ENCODE measurements at regions not wholly inside any gene's neighbourhood (a gene's known extent, or its start where the extent isn't known, plus 50 kb on each side); places are given as distances from the start of the nearest gene placed in this dataset.

- Histone ChIP-seq H3K4me2 (ENCODE audit: low read length) (no peak overlapping the region), H3K4me1 (ENCODE audit: insufficient read depth, low read length, severe bottlenecking) (peaks cover 5% of the 10 kb centered on the region), H3K27me3 (ENCODE audit: insufficient read depth, low read length) (no peaks in the 10 kb centered on the region), H3K27ac (ENCODE audit: low read depth, low read length, poor library complexity, severe bottlenecking) (no peak overlapping the region), H3K79me2 (ENCODE audit: insufficient read depth, low read length) (no peaks in the 10 kb centered on the region), H3K4me3 (ENCODE audit: low read depth, low read length, poor library complexity, severe bottlenecking) (no peak overlapping the region), H2AFZ (ENCODE audit: low read length) (no peak overlapping the region), H4K20me1 (ENCODE audit: insufficient read depth, low read length) (no peaks in the 10 kb centered on the region), H3K9ac (ENCODE audit: low read length) (no peak overlapping the region), H3K36me3 (ENCODE audit: insufficient read depth, low read length) (no peaks in the 10 kb centered on the region), H3F3A (ENCODE audit: insufficient read depth, low read length) (no peaks in the 10 kb centered on the region), H3K9me2 (ENCODE audit: low read depth, low read length) (no peaks in the 10 kb centered on the region), H3K9me3 (ENCODE audit: low read length) (no peaks in the 10 kb centered on the region)
- TF ChIP-seq EZH2 (IDR thresholded peaks at IDR 0.05; ENCODE audit: borderline replicate concordance, low read length) (no peak), CTCF (IDR thresholded peaks at IDR 0.05; ENCODE audit: low read length) (no peak)
Observed at GRCh38 chr2:234162861-234163260, 112.4 kb downstream of the SPP2 start.

- Histone ChIP-seq H3K27me3 (ENCODE audit: insufficient read depth, low read length) (no peaks in the 10 kb centered on the region), H3K79me2 (ENCODE audit: insufficient read depth, low read length) (no peaks in the 10 kb centered on the region), H3F3A (ENCODE audit: insufficient read depth, low read length) (no peaks in the 10 kb centered on the region), H3K4me1 (ENCODE audit: insufficient read depth, low read length, severe bottlenecking) (peaks cover 5% of the 10 kb centered on the region), H3K9me3 (ENCODE audit: low read length) (no peaks in the 10 kb centered on the region), H3K36me3 (ENCODE audit: insufficient read depth, low read length) (no peaks in the 10 kb centered on the region), H3K9me2 (ENCODE audit: low read depth, low read length) (no peaks in the 10 kb centered on the region), H3K4me2 (ENCODE audit: low read length) (no peak overlapping the region), H3K4me3 (ENCODE audit: low read depth, low read length, poor library complexity, severe bottlenecking) (no peak overlapping the region), H3K27ac (ENCODE audit: low read depth, low read length, poor library complexity, severe bottlenecking) (no peak overlapping the region), H3K9ac (ENCODE audit: low read length) (no peak overlapping the region), H4K20me1 (ENCODE audit: insufficient read depth, low read length) (no peaks in the 10 kb centered on the region), H2AFZ (ENCODE audit: low read length) (no peak overlapping the region)
- no peak for TF ChIP-seq CTCF (IDR thresholded peaks at IDR 0.05; ENCODE audit: low read length)
- TF ChIP-seq EZH2 (IDR thresholded peaks at IDR 0.05; ENCODE audit: borderline replicate concordance, low read length) = no peak
Observed at GRCh38 chr2:234161932-234162331, 111.4 kb downstream of the SPP2 start.

- no peaks in the 10 kb centered on the region for H3K36me3 ChIP-seq (ENCODE audit: insufficient read depth, low read length)
- H3K79me2 ChIP-seq (ENCODE audit: insufficient read depth, low read length) = no peaks in the 10 kb centered on the region
- H3K9me3 ChIP-seq (ENCODE audit: low read length) = no peaks in the 10 kb centered on the region
- no peak overlapping the region for H3K27ac ChIP-seq (ENCODE audit: low read depth, low read length, poor library complexity, severe bottlenecking)
- no peaks in the 10 kb centered on the region for H3F3A ChIP-seq (ENCODE audit: insufficient read depth, low read length)
- H3K9me2 ChIP-seq (ENCODE audit: low read depth, low read length) = no peaks in the 10 kb centered on the region
- H3K4me3 ChIP-seq (ENCODE audit: low read depth, low read length, poor library complexity, severe bottlenecking) = no peak overlapping the region
- no peak overlapping the region for H3K4me2 ChIP-seq (ENCODE audit: low read length)
- H4K20me1 ChIP-seq (ENCODE audit: insufficient read depth, low read length) = no peaks in the 10 kb centered on the region
- H3K27me3 ChIP-seq (ENCODE audit: insufficient read depth, low read length) = no peaks in the 10 kb centered on the region
- H2AFZ ChIP-seq (ENCODE audit: low read length) = no peak overlapping the region
- no peak overlapping the region for H3K9ac ChIP-seq (ENCODE audit: low read length)
- H3K4me1 ChIP-seq (ENCODE audit: insufficient read depth, low read length, severe bottlenecking) = no peaks in the 10 kb centered on the region
- no peak for TF ChIP-seq EZH2 (IDR thresholded peaks at IDR 0.05; ENCODE audit: borderline replicate concordance, low read length)
- no peak for TF ChIP-seq CTCF (IDR thresholded peaks at IDR 0.05; ENCODE audit: low read length)
Observed at GRCh38 chr2:234158812-234159211, 108.3 kb downstream of the SPP2 start.
